ENCODE measurements at regions not wholly inside any gene's neighbourhood (a gene's known extent, or its start where the extent isn't known, plus 50 kb on each side); places are given as distances from the start of the nearest gene placed in this dataset.

DNA sequence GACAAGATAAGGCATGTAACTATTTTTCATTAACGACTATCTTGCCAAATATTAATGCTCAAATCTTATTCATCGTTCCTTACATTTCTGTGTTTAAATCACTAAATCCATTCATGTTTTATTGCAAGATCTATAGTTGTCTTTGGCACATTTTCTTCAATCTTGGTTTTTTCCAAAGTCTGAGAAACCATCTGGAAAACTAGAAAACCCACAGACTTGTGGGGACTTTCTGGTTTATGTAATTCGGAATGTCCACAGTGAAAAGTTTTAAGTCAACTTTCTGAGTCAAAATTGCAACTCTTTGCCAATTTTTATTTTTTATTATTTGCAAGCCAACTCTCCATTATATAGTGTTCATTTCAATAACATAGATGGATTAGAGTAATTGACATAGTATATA is 520.8 kb upstream of the ADAMTS5 start:
- peaks cover 4% of the 10 kb centered on the region for H3K9me3 Mint-ChIP-seq (ENCODE audit: insufficient read depth)

DNA sequence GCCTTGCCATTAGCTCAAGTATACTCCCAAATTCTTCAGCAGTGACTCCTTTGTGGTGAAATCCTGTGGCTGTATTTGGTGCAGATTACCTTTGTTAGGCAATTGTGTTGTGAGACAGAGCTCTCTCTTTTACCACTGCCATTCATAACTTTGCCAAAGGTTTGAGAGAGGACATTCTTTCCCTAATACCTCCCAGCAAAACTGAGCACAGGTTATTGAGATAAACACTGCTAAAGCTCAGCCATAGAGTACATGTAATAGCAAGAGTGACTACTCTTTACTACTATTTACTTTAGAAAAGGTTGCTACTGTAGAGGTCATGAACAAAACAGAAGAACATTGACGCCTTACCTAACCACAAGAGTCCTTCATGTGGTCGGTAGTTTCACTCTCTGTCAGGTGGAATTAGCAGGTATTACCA is 514.0 kb upstream of the ADAMTS5 start:
- TF ChIP-seq, protein P1, sequence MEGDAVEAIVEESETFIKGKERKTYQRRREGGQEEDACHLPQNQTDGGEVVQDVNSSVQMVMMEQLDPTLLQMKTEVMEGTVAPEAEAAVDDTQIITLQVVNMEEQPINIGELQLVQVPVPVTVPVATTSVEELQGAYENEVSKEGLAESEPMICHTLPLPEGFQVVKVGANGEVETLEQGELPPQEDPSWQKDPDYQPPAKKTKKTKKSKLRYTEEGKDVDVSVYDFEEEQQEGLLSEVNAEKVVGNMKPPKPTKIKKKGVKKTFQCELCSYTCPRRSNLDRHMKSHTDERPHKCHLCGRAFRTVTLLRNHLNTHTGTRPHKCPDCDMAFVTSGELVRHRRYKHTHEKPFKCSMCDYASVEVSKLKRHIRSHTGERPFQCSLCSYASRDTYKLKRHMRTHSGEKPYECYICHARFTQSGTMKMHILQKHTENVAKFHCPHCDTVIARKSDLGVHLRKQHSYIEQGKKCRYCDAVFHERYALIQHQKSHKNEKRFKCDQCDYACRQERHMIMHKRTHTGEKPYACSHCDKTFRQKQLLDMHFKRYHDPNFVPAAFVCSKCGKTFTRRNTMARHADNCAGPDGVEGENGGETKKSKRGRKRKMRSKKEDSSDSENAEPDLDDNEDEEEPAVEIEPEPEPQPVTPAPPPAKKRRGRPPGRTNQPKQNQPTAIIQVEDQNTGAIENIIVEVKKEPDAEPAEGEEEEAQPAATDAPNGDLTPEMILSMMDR (IDR thresholded peaks at IDR 0.05) = no peak
- no peak for TF ChIP-seq EZH2 (IDR thresholded peaks at IDR 0.05; ENCODE audit: borderline replicate concordance, insufficient read depth, low read depth, low read length, poor library complexity, severe bottlenecking)
- H3K79me2 ChIP-seq (ENCODE audit: control insufficient read depth, insufficient read depth, low read length) = no peaks in the 10 kb centered on the region
- no peaks in the 10 kb centered on the region for H3K4me1 ChIP-seq (ENCODE audit: control insufficient read depth in 2 of 2, insufficient read depth in 2 of 2, low read length in 2 of 2)
- ChIA-PET POLR2A (no interaction called here), CTCF (no interaction called here)
- peaks cover 0 to 5% (median 0%) of the 10 kb centered on the region in 3 donors for H3K9me3 ChIP-seq (ENCODE audit: control extremely low read depth in 1 of 3, control insufficient read depth in 2 of 3, insufficient read depth in 1 of 3, low read length in 2 of 3)
- no peak overlapping the region for H3K4me3 Mint-ChIP-seq
- H3K4me1 Mint-ChIP-seq = no peaks in the 10 kb centered on the region
- peaks cover 5% of the 10 kb centered on the region for H3K9me3 Mint-ChIP-seq (ENCODE audit: insufficient read depth)
- DNase-seq (no peak), ATAC-seq (ENCODE audit: low read depth) (no peak)
- H3K36me3 ChIP-seq (replicated peaks in 1 of 2; ENCODE audit: control extremely low read depth in 1 of 2, control insufficient read depth in 1 of 2, extremely low read depth in 1 of 2, insufficient read depth in 2 of 2, low read length in 1 of 2) = no peaks in the 10 kb centered on the region
- H3K27me3 ChIP-seq (replicated peaks in 1 of 4; ENCODE audit: control extremely low read depth in 1 of 4, control insufficient read depth in 3 of 4, insufficient read depth in 4 of 4, low read length in 3 of 4) = no peaks in the 10 kb centered on the region
- intact Hi-C loops (cut with micrococcal nuclease) = no loop called here
- H2AFZ ChIP-seq (ENCODE audit: insufficient read depth, low read depth, low read length, poor library complexity, severe bottlenecking) = no peak overlapping the region
- no peak overlapping the region for H3K4me3 ChIP-seq (ENCODE audit: control extremely low read depth in 1 of 5, extremely low read depth in 1 of 5, insufficient read depth in 1 of 5, low read depth in 2 of 5, low read length in 4 of 5)
- no peak overlapping the region for H3K27ac ChIP-seq (ENCODE audit: low read length in 2 of 2)
- no CpG with 5 or more reads among the region's 2 CpGs for WGBS (ENCODE audit: insufficient coverage)
- no peaks in the 10 kb centered on the region for H3K27me3 Mint-ChIP-seq
- H4K20me1 ChIP-seq (ENCODE audit: control insufficient read depth, insufficient read depth, low read length, poor library complexity, severe bottlenecking) = no peaks in the 10 kb centered on the region
- H3K27ac Mint-ChIP-seq = no peak overlapping the region
- H3K9ac ChIP-seq (ENCODE audit: low read length) = no peak overlapping the region
- no peak overlapping the region for H3K4me2 ChIP-seq (replicated peaks; ENCODE audit: low read depth, low read length, poor library complexity, severe bottlenecking)

More for the DNA sequence above, 520.8 kb upstream of the ADAMTS5 start:
- Histone ChIP-seq H3K27ac (ENCODE audit: low read length in 2 of 2) (no peak overlapping the region), H3K9ac (ENCODE audit: low read length) (no peak overlapping the region), H3K4me1 (ENCODE audit: control insufficient read depth in 2 of 2, insufficient read depth in 2 of 2, low read length in 2 of 2) (no peaks in the 10 kb centered on the region), H3K27me3 (replicated peaks in 1 of 4; ENCODE audit: control extremely low read depth in 1 of 4, control insufficient read depth in 3 of 4, insufficient read depth in 4 of 4, low read length in 3 of 4) (no peaks in the 10 kb centered on the region), H2AFZ (ENCODE audit: insufficient read depth, low read depth, low read length, poor library complexity, severe bottlenecking) (no peak overlapping the region), H3K4me3 (ENCODE audit: control extremely low read depth in 1 of 5, extremely low read depth in 1 of 5, insufficient read depth in 1 of 5, low read depth in 2 of 5, low read length in 4 of 5) (no peak overlapping the region), H3K79me2 (ENCODE audit: control insufficient read depth, insufficient read depth, low read length) (no peaks in the 10 kb centered on the region), H4K20me1 (ENCODE audit: control insufficient read depth, insufficient read depth, low read length, poor library complexity, severe bottlenecking) (no peaks in the 10 kb centered on the region), H3K9me3 (ENCODE audit: control extremely low read depth in 1 of 3, control insufficient read depth in 2 of 3, insufficient read depth in 1 of 3, low read length in 2 of 3) (no peaks in the 10 kb centered on the region), H3K4me2 (replicated peaks; ENCODE audit: low read depth, low read length, poor library complexity, severe bottlenecking) (no peak overlapping the region), H3K36me3 (replicated peaks in 1 of 2; ENCODE audit: control extremely low read depth in 1 of 2, control insufficient read depth in 1 of 2, extremely low read depth in 1 of 2, insufficient read depth in 2 of 2, low read length in 1 of 2) (no peaks in the 10 kb centered on the region)
- DNase-seq = no peak
- TF ChIP-seq, protein P1 (IDR thresholded peaks at IDR 0.05) = no peak
- TF ChIP-seq EZH2 (IDR thresholded peaks at IDR 0.05; ENCODE audit: borderline replicate concordance, insufficient read depth, low read depth, low read length, poor library complexity, severe bottlenecking) = no peak
- intact Hi-C loops (cut with micrococcal nuclease) = no loop called here
- POLR2A ChIA-PET = no interaction called here
- no CpG with 5 or more reads among the region's 3 CpGs for WGBS (ENCODE audit: insufficient coverage)
- Mint-ChIP-seq H3K27ac (no peak overlapping the region), H3K4me3 (no peak overlapping the region), H3K27me3 (no peaks in the 10 kb centered on the region), H3K4me1 (no peaks in the 10 kb centered on the region)
- CTCF ChIA-PET = no interaction called here
- no peak for ATAC-seq (ENCODE audit: low read depth)
